ENCODE measurements at regions not wholly inside any gene's neighbourhood (a gene's known extent, or its start where the extent isn't known, plus 50 kb on each side); places are given as distances from the start of the nearest gene placed in this dataset.

DNA sequence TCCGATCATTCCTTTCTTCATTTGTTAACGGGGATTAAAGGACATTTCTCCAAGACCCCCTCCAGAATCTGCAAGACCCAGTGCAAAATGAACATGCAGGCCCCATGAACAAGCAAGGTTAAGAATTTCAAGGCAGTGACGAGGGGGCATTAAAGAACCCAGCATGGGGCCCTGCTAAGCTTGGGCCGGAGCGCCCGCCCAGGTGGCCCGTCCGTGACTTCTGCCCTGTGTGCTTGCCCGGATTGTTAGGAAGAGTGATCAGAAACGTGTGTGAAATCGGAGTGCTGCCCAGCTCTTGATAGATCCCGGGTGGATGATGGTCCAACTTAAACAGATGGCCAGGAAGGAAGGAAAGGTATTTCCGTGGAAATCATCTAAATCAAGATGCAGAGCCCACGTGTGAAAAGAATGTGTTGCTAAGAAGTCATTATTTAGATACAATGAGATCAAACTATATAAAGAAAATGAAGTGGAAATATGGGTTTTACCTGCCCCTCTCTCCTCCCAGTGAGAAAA lies 213.6 kb downstream of the KLF6 start:
- H4K20me1 ChIP-seq (ENCODE audit: insufficient read depth, low read length, poor library complexity, severe bottlenecking) = no peaks in the 10 kb centered on the region
- no peak overlapping the region for H3K9ac ChIP-seq (ENCODE audit: low read depth, low read length, poor library complexity, severe bottlenecking)
- no peak overlapping the region for H3K4me3 ChIP-seq (ENCODE audit: low read length, poor library complexity, severe bottlenecking)
- H3K9me2 ChIP-seq (replicated peaks; ENCODE audit: low read depth, low read length) = no peaks in the 10 kb centered on the region
- H3F3A ChIP-seq (ENCODE audit: low read depth) = no peaks in the 10 kb centered on the region
- H3K4me2 ChIP-seq (ENCODE audit: low read depth, low read length, poor library complexity, severe bottlenecking) = no peak overlapping the region
- no peaks in the 10 kb centered on the region for H3K4me1 ChIP-seq (ENCODE audit: insufficient read depth, low read length, poor library complexity, severe bottlenecking)
- TF ChIP-seq EZH2phosphoT487 (IDR thresholded peaks at IDR 0.05; ENCODE audit: borderline replicate concordance) (no peak), CTCF (conservative IDR thresholded peaks at IDR 0.05; ENCODE audit: low read length) (no peak)
- no peaks in the 10 kb centered on the region for H3K27me3 ChIP-seq (ENCODE audit: insufficient read depth, low read length, poor library complexity, severe bottlenecking)
- H3K9me3 ChIP-seq (ENCODE audit: insufficient read depth, low read depth, low read length) = no peaks in the 10 kb centered on the region
- H3K79me2 ChIP-seq (ENCODE audit: insufficient read depth, low read length) = no peaks in the 10 kb centered on the region
- no peak overlapping the region for H2AFZ ChIP-seq (ENCODE audit: low read length)
- H3K36me3 ChIP-seq (ENCODE audit: insufficient read depth, low read length) = no peaks in the 10 kb centered on the region

- Histone ChIP-seq H2AFZ (ENCODE audit: low read length) (no peak overlapping the region), H3K4me2 (ENCODE audit: low read depth, low read length, poor library complexity, severe bottlenecking) (no peak overlapping the region), H3K36me3 (ENCODE audit: insufficient read depth, low read length) (no peaks in the 10 kb centered on the region), H3K9me2 (replicated peaks; ENCODE audit: low read depth, low read length) (no peaks in the 10 kb centered on the region), H3F3A (ENCODE audit: low read depth) (no peaks in the 10 kb centered on the region), H3K79me2 (ENCODE audit: insufficient read depth, low read length) (no peaks in the 10 kb centered on the region), H3K27me3 (ENCODE audit: insufficient read depth, low read length, poor library complexity, severe bottlenecking) (no peaks in the 10 kb centered on the region), H4K20me1 (ENCODE audit: insufficient read depth, low read length, poor library complexity, severe bottlenecking) (no peaks in the 10 kb centered on the region), H3K4me3 (ENCODE audit: low read length, poor library complexity, severe bottlenecking) (no peak overlapping the region), H3K9me3 (ENCODE audit: insufficient read depth, low read depth, low read length) (no peaks in the 10 kb centered on the region), H3K4me1 (ENCODE audit: insufficient read depth, low read length, poor library complexity, severe bottlenecking) (no peaks in the 10 kb centered on the region), H3K9ac (ENCODE audit: low read depth, low read length, poor library complexity, severe bottlenecking) (no peak overlapping the region)
- TF ChIP-seq EZH2phosphoT487 (IDR thresholded peaks at IDR 0.05; ENCODE audit: borderline replicate concordance) (no peak), CTCF (conservative IDR thresholded peaks at IDR 0.05; ENCODE audit: low read length) (no peak)
Measured at GRCh38 chr10:3570855-3571266, 214.1 kb downstream of the KLF6 start.

DNA sequence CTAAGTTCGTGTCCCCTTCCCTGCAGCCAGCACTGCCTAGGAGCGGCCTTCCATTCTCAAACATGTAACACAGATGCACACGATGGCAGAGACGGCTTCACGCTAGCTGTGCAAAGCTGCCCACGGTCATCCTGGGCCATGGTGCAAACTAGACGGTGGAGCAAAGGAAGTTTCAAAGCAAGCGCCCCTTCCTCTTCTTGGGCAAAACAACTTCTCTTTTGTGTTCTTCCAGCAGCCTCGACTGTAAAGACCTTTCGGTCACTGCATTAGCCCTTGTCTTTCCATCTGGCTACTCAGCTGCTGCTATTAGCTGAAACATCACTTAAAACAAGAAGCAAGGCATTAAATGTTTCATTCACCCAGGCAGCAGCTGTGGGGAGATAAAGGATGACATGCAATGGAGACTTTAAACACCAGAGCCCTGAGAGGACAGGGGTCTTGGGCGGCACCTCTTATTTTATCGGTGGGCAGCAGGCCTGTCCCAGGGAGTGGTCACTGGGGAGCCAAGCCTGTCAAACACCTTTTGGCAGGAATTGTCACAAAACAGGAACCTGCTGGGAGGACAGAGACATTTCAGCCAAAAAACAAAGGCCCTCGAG lies 214.8 kb downstream of the KLF6 start:
- H3K9ac ChIP-seq (ENCODE audit: low read depth, low read length, poor library complexity, severe bottlenecking) = no peak overlapping the region

More for the DNA sequence above, 214.8 kb downstream of the KLF6 start:
- H3K36me3 ChIP-seq (ENCODE audit: insufficient read depth, low read length) = no peaks in the 10 kb centered on the region
- no peak overlapping the region for H2AFZ ChIP-seq (ENCODE audit: low read length)
- H3F3A ChIP-seq (ENCODE audit: low read depth) = no peaks in the 10 kb centered on the region
- no peak overlapping the region for H3K4me2 ChIP-seq (ENCODE audit: low read depth, low read length, poor library complexity, severe bottlenecking)
- no peaks in the 10 kb centered on the region for H3K9me3 ChIP-seq (ENCODE audit: insufficient read depth, low read depth, low read length)
- H3K79me2 ChIP-seq (ENCODE audit: insufficient read depth, low read length) = no peaks in the 10 kb centered on the region
- H3K9me2 ChIP-seq (replicated peaks; ENCODE audit: low read depth, low read length) = no peaks in the 10 kb centered on the region
- no peak for TF ChIP-seq CTCF (conservative IDR thresholded peaks at IDR 0.05; ENCODE audit: low read length)
- no peak for TF ChIP-seq EZH2phosphoT487 (IDR thresholded peaks at IDR 0.05; ENCODE audit: borderline replicate concordance)
- no peaks in the 10 kb centered on the region for H3K4me1 ChIP-seq (ENCODE audit: insufficient read depth, low read length, poor library complexity, severe bottlenecking)
- H3K4me3 ChIP-seq (ENCODE audit: low read length, poor library complexity, severe bottlenecking) = no peak overlapping the region
- no peaks in the 10 kb centered on the region for H4K20me1 ChIP-seq (ENCODE audit: insufficient read depth, low read length, poor library complexity, severe bottlenecking)
- no peaks in the 10 kb centered on the region for H3K27me3 ChIP-seq (ENCODE audit: insufficient read depth, low read length, poor library complexity, severe bottlenecking)
